ENCODE measurements at regions not wholly inside any gene's neighbourhood (a gene's known extent, or its start where the extent isn't known, plus 50 kb on each side); places are given as distances from the start of the nearest gene placed in this dataset.

DNA sequence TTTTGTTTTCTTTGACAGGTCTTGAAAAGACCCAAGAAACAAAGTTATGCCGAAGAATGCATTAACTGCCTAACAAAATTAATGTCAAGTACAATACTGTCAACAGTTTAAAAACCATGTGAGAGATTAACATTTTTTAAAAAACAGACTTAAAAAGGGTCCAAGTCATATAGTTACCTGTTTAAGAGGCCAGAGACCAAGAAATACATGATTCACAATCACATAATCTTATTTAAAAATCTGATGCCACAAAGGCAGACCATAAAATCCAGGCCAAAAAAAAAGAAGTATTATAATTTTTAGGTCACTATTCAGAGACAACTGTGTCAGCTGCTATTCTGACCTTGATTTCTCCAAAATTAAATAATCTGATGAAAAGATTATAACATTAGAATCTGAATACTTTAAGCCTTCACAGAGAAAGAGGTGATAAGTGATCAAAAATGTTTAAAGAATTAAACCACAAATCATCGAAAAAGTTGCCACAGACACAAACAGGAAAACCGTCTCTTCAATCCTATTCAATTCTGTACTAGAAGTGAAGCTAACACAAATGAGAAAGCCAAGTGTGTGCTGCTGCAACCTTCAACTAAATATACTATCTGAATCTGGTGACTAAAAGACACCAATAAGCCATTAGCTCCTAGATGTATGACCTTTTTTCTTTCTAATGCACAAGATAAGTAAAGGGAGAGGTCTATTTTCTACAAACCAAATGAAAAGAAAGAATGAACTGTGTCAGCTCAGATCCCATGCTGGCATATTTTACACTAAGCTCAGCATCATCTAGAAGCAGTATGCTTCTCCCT is 286.0 kb downstream of the ZEB2 start:
- ATAC-seq (ENCODE audit: low FRiP score in 2 of 2) = no peak
- Histone ChIP-seq H3K4me1 (peaks cover 0 to 13% (median 4%) of the 10 kb centered on the region in 4 donors), H3K36me3 (no peaks in the 10 kb centered on the region), H3K4me3 (no peak overlapping the region), H3K27me3 (no peaks in the 10 kb centered on the region), H3K9me3 (no peaks in the 10 kb centered on the region), H3K27ac (peak overlapping the region in 1 of 4 donors; percentile 3)
- DNase-seq = no peak
- no peak for TF ChIP-seq POLR2AphosphoS5 (IDR thresholded peaks at IDR 0.05)
- TF ChIP-seq, protein P1, sequence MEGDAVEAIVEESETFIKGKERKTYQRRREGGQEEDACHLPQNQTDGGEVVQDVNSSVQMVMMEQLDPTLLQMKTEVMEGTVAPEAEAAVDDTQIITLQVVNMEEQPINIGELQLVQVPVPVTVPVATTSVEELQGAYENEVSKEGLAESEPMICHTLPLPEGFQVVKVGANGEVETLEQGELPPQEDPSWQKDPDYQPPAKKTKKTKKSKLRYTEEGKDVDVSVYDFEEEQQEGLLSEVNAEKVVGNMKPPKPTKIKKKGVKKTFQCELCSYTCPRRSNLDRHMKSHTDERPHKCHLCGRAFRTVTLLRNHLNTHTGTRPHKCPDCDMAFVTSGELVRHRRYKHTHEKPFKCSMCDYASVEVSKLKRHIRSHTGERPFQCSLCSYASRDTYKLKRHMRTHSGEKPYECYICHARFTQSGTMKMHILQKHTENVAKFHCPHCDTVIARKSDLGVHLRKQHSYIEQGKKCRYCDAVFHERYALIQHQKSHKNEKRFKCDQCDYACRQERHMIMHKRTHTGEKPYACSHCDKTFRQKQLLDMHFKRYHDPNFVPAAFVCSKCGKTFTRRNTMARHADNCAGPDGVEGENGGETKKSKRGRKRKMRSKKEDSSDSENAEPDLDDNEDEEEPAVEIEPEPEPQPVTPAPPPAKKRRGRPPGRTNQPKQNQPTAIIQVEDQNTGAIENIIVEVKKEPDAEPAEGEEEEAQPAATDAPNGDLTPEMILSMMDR (IDR thresholded peaks at IDR 0.05) = no peak
- TF ChIP-seq POLR2A (IDR thresholded peaks at IDR 0.05) = no peak
- TF ChIP-seq EP300 (IDR thresholded peaks at IDR 0.05) = no peak
- 56 to 63% methylated on average over 3 of the region's 3 CpGs for WGBS, 2 donors

DNA sequence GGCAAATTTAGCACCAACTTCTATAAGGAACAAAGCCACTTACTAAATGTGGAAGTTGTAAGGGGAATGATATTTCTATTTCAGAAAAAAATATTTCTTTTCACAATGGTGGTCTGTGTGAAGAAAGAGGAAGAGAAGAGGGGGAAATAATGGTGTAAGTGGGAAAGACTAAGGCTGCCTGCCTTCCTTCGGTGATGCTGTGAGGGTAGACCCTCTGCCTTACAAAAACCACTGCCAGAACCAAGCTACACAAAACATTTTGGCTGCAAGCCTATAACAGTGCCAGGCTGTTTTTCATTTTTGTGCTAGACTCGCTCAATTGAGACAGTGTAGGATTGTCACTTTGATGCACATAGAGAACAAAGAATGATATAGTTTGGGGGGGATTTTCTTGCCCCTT is 286.6 kb downstream of the ZEB2 start:
- WGBS, 2 donors = 47 to 68% methylated on average over 2 of the region's 2 CpGs
- H3K27ac ChIP-seq = peak overlapping the region in 1 of 4 donors; percentile 3

DNA sequence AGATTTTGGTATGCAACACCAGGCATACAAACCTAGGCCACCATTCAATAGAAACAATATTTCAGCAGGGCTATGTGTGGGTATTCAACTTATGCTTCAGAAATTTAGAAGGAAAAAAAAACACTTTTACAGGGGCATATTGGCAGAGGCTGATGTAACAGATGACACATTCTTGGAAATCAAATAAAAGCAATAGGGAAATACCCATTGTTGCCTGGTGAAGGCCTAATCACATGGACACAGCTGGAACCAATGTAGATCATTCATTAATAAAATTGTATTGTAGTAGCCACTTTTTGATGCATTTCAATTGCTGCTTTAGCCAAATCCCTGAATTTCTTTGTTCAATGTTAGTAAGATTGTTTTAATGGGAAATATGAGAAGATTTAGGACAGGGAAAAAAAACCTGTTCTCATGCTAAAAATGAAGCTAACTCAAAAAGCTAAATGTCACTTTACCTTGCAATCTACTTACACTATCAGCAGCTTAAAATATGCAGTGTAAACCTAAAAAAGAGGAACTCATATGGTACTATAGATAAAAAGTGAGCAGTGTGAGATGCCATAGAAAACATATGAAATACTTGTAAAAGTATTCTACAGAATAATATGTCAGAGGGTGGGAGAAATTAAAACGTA is 289.4 kb downstream of the ZEB2 start:
- 73 to 75% methylated on average over 1 of the region's 1 CpG for WGBS, 2 donors
- H3K9me3 ChIP-seq = no peaks in the 10 kb centered on the region
- peaks cover 0 to 8% (median 0%) of the 10 kb centered on the region in 4 donors for H3K4me1 ChIP-seq
- ATAC-seq (ENCODE audit: low FRiP score in 2 of 2) (no peak), DNase-seq (no peak)
- H3K27ac ChIP-seq = no peak overlapping the region
- no peaks in the 10 kb centered on the region for H3K27me3 ChIP-seq
- H3K36me3 ChIP-seq = no peaks in the 10 kb centered on the region
- TF ChIP-seq POLR2A (IDR thresholded peaks at IDR 0.05) (no peak), EP300 (IDR thresholded peaks at IDR 0.05) (no peak), POLR2AphosphoS5 (IDR thresholded peaks at IDR 0.05) (no peak)
- TF ChIP-seq, protein P1 (IDR thresholded peaks at IDR 0.05) = no peak
- no peak overlapping the region for H3K4me3 ChIP-seq

More for the DNA sequence above, 286.6 kb downstream of the ZEB2 start:
- no peaks in the 10 kb centered on the region for H3K36me3 ChIP-seq
- DNase-seq (no peak), ATAC-seq (ENCODE audit: low FRiP score in 2 of 2) (no peak)
- no peak overlapping the region for H3K4me3 ChIP-seq
- peaks cover 0 to 10% (median 4%) of the 10 kb centered on the region in 4 donors for H3K4me1 ChIP-seq
- no peaks in the 10 kb centered on the region for H3K9me3 ChIP-seq
- H3K27me3 ChIP-seq = no peaks in the 10 kb centered on the region
- TF ChIP-seq, protein P1 (IDR thresholded peaks at IDR 0.05) = no peak
- TF ChIP-seq EP300 (IDR thresholded peaks at IDR 0.05) (no peak), POLR2A (IDR thresholded peaks at IDR 0.05) (no peak), POLR2AphosphoS5 (IDR thresholded peaks at IDR 0.05) (no peak)

DNA sequence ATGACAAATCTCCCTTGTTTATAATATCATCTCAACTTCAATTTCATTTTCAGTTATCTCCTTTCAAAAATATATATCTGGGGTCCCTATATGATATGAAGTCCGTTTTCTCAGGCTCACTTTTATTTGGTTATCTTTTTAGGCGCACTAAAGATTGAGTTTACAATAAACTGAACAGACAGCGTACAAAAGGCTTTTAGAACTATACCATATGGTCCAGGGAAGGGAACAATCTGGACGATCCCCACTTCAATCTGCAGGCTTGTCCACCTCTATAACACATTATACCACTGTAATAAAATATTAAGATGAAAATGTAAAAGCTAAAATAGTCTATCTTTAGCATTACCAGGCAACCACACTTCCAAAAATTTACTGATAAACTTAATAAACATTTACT is 289.9 kb downstream of the ZEB2 start:
- DNase-seq (no peak), ATAC-seq (ENCODE audit: low FRiP score in 2 of 2) (no peak)
- H3K9me3 ChIP-seq = no peaks in the 10 kb centered on the region
- TF ChIP-seq, protein P1 (IDR thresholded peaks at IDR 0.05) = no peak
- TF ChIP-seq EP300 (IDR thresholded peaks at IDR 0.05) (no peak), POLR2AphosphoS5 (IDR thresholded peaks at IDR 0.05) (no peak), POLR2A (IDR thresholded peaks at IDR 0.05) (no peak)
- WGBS, 2 donors = 91 to 95% methylated on average over 4 of the region's 4 CpGs
- H3K27ac ChIP-seq = no peak overlapping the region
- no peaks in the 10 kb centered on the region for H3K27me3 ChIP-seq
- H3K4me1 ChIP-seq = peaks cover 0 to 8% (median 0%) of the 10 kb centered on the region in 4 donors
- no peak overlapping the region for H3K4me3 ChIP-seq
- no peaks in the 10 kb centered on the region for H3K36me3 ChIP-seq

Measured in upper lobe of left lung (tissue), 6 donors.